Activated CD4-positive, alpha-beta memory T cell treated with anti-CD3 and anti-CD28 coated beads, Interleukin-2, amount 10 ng/mL, durations not matched to agents 7 days and 5 days (primary cell): ENCODE measurements at regions not wholly inside any gene's neighbourhood (a gene's known extent, or its start where the extent isn't known, plus 50 kb on each side); places are given as distances from the start of the nearest gene placed in this dataset.
"Not testable (repeated sequence)": the region's sequence is repeated elsewhere in the genome, so short reads cannot be mapped to it uniquely, and the experiment has no call there.

Experiments
- CTCF ChIA-PET: fragments of 350-600 bp; sonication (Branson Sonifier 250); formaldehyde crosslinking; loops from one replicate; lab custom pipeline; 2021; ENCODE audit warnings: antibody characterized with exemption, inconsistent platforms; lab: Charles Lee
- POLR2A ChIA-PET: fragments of 350-600 bp; sonication (Branson Sonifier 250); formaldehyde crosslinking; loops from one replicate; lab custom pipeline; 2021; ENCODE audit warnings: antibody characterized with exemption; lab: Charles Lee
- DNase-seq: peaks from one replicate; pipeline ENCODE4 v3.0.0-alpha.2; 2020
- H3K27ac Mint-ChIP-seq: one replicate; pipeline ENCODE4 v1.8.0; 2021; ENCODE audit warnings: mild to moderate bottlenecking, mixed read lengths
- H3K27me3 Mint-ChIP-seq: one replicate; pipeline ENCODE4 v1.8.0; 2021; ENCODE audit warnings: mixed read lengths
- H3K36me3 Mint-ChIP-seq: one replicate; pipeline ENCODE4 v1.8.0; 2021; ENCODE audit warnings: low read depth, mixed read lengths
- H3K4me1 Mint-ChIP-seq: one replicate; pipeline ENCODE4 v1.8.0; 2021; ENCODE audit warnings: mixed read lengths
- H3K4me3 Mint-ChIP-seq: one replicate; pipeline ENCODE4 v1.8.0; 2021; ENCODE audit warnings: mild to moderate bottlenecking, mixed read lengths
- H3K9me3 Mint-ChIP-seq: one replicate; pipeline ENCODE4 v1.8.0; 2021; ENCODE audit warnings: mixed read lengths

DNA sequence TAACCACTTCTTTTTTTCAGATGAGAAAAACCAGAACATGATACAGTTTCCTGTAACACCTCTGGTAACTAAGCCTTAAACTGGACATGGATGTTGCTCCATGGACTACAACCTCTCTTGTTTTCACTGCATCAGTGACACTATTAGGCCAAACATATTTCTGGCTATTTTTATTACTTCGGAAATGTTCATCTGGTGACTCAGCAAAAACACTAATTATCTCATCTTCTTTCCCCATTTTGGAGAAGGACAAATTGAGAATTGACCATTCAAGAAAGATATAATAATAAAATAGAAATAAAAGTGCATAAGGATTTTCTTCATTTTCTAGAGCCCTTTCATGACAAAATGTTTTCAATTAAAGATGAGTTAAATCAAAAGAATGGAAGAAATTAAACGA lies 361.9 kb upstream of the TECRL start:
- CTCF ChIA-PET = no interaction called here
- no peak overlapping the region for H3K4me3 Mint-ChIP-seq
- no peaks in the 10 kb centered on the region for H3K27me3 Mint-ChIP-seq

GRCh38 chr4:64767547-64767946 lies 358.3 kb upstream of the TECRL start:
- no peaks in the 10 kb centered on the region for H3K36me3 Mint-ChIP-seq

More for the DNA sequence above, 361.9 kb upstream of the TECRL start:
- no peak for DNase-seq
- Mint-ChIP-seq H3K4me1 (no peaks in the 10 kb centered on the region), H3K9me3 (no peaks in the 10 kb centered on the region), H3K36me3 (no peaks in the 10 kb centered on the region), H3K27ac (no peak overlapping the region)
- POLR2A ChIA-PET = no interaction called here

DNA sequence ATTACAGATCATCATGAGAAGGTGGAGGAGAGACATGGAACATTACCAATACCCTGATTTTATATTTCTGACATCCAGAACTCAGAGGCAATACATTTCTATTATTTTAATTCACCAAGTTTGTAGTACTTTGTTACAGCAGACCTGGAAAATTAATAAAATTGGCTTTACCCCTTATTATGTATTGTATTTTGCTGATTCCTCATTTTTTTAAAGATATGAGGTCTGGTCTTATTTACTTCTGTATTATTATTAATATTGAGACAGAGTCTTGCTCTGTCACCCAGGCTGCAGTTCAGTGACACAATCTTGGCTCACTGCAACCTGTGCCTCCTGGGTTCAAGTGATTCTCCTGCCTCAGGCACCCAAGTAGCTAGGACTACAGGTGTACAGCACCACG lies 357.3 kb upstream of the TECRL start:
- H3K27ac Mint-ChIP-seq = no peak overlapping the region
- peaks cover 3% of the 10 kb centered on the region for H3K9me3 Mint-ChIP-seq
- no peaks in the 10 kb centered on the region for H3K27me3 Mint-ChIP-seq
- no peak for DNase-seq
- no peaks in the 10 kb centered on the region for H3K36me3 Mint-ChIP-seq
- H3K4me1 Mint-ChIP-seq = no peaks in the 10 kb centered on the region
- ChIA-PET POLR2A (no interaction called here), CTCF (no interaction called here)
- H3K4me3 Mint-ChIP-seq = no peak overlapping the region

More at GRCh38 chr4:64767547-64767946, 358.3 kb upstream of the TECRL start:
- Mint-ChIP-seq H3K4me3 (no peak overlapping the region), H3K27ac (no peak overlapping the region), H3K27me3 (no peaks in the 10 kb centered on the region), H3K9me3 (peaks cover 3% of the 10 kb centered on the region), H3K4me1 (no peaks in the 10 kb centered on the region)
- no peak for DNase-seq
- ChIA-PET POLR2A (no interaction called here), CTCF (no interaction called here)

GRCh38 chr4:64756016-64756415 lies 346.8 kb upstream of the TECRL start:
- ChIA-PET CTCF (no interaction called here), POLR2A (no interaction called here)
- no peak for DNase-seq
- no peak overlapping the region for H3K27ac Mint-ChIP-seq
- H3K9me3 Mint-ChIP-seq = peaks cover 5% of the 10 kb centered on the region
- H3K4me1 Mint-ChIP-seq = no peaks in the 10 kb centered on the region
- no peak overlapping the region for H3K4me3 Mint-ChIP-seq
- no peaks in the 10 kb centered on the region for H3K36me3 Mint-ChIP-seq
- no peaks in the 10 kb centered on the region for H3K27me3 Mint-ChIP-seq

DNA sequence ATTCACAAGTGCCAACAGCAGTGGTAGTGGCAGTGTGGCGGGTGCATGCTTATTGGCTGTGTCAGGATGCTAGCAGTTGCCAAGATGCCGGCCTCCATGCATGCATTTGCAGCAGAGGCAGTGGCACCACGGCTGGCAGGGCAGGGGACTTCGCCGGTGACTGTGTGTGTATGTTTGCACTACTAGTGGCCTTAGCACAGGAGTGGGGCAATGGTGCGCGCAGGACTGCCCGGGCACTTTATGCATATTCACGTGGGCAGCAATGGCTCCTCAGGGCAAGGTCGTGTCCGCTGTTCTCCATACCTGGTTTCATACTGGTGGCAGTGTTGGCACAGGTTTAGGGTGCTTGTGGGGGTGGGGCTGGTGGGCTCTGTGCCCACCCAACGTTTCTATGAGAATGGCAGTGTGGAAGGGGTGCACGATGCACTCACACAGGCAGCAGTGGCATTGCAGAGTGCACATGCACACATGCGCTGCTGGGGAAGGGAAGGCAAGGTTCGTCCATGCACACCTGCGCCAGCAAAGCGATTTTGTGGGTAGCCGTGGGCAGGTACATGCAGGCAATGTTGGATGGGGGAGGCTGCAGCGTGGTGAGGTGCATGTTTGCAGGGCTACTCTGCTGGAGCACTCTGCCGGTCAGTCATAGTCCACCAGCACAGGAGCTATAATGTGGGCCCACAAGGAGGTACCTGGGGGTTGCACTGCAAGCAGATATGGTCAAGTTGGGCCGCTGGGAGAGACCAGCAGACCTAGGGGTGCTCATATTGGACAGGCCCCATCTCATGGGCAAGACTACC lies 338.9 kb upstream of the TECRL start:
- no peak for DNase-seq
- POLR2A ChIA-PET = no interaction called here
- Mint-ChIP-seq H3K4me1 (no peaks in the 10 kb centered on the region), H3K4me3 (no peak overlapping the region), H3K27me3 (no peaks in the 10 kb centered on the region), H3K9me3 (peaks cover 2% of the 10 kb centered on the region), H3K27ac (no peak overlapping the region), H3K36me3 (no peaks in the 10 kb centered on the region)
- CTCF ChIA-PET = no interaction called here

GRCh38 chr4:64738240-64738639 lies 329.0 kb upstream of the TECRL start:
- no peaks in the 10 kb centered on the region for H3K27me3 Mint-ChIP-seq
- H3K4me1 Mint-ChIP-seq = no peaks in the 10 kb centered on the region
- POLR2A ChIA-PET = no interaction called here
- no peak overlapping the region for H3K4me3 Mint-ChIP-seq
- H3K27ac Mint-ChIP-seq = no peak overlapping the region
- CTCF ChIA-PET = no interaction called here
- peaks cover 6% of the 10 kb centered on the region for H3K9me3 Mint-ChIP-seq
- H3K36me3 Mint-ChIP-seq = no peaks in the 10 kb centered on the region
- no peak for DNase-seq

DNA sequence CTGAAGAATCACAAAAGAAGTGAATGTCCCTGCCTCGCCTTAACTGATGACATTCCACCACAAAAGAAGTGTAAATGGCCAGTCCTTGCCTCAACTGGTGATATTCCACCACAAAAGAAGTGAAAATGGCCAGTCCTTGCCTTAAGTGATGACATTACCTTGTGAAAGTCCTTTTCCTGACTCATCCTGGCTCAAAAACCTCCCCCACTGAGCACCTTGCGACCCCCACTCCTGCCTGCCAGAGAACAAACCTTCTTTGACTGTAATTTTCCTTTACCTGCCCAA lies 328.5 kb upstream of the TECRL start:
- H3K4me3 Mint-ChIP-seq, DNase-seq, H3K4me1 Mint-ChIP-seq, H3K27ac Mint-ChIP-seq, POLR2A ChIA-PET, H3K9me3 Mint-ChIP-seq, H3K27me3 Mint-ChIP-seq, CTCF ChIA-PET, H3K36me3 Mint-ChIP-seq: not testable (repeated sequence)

- H3K4me1 Mint-ChIP-seq = no peaks in the 10 kb centered on the region
- H3K4me3 Mint-ChIP-seq = no peak overlapping the region
- CTCF ChIA-PET = no interaction called here
- H3K27me3 Mint-ChIP-seq = no peaks in the 10 kb centered on the region
- DNase-seq = no peak
- H3K9me3 Mint-ChIP-seq = peaks cover 3% of the 10 kb centered on the region
- H3K36me3 Mint-ChIP-seq = no peaks in the 10 kb centered on the region
- no peak overlapping the region for H3K27ac Mint-ChIP-seq
- POLR2A ChIA-PET = no interaction called here
Measured at GRCh38 chr4:64737026-64737853, 328.0 kb upstream of the TECRL start.

GRCh38 chr4:64729561-64729960 lies 320.3 kb upstream of the TECRL start:
- no peak overlapping the region for H3K4me3 Mint-ChIP-seq
- H3K27me3 Mint-ChIP-seq = no peaks in the 10 kb centered on the region
- no peaks in the 10 kb centered on the region for H3K9me3 Mint-ChIP-seq
- no peaks in the 10 kb centered on the region for H3K36me3 Mint-ChIP-seq
- POLR2A ChIA-PET = no interaction called here
- H3K4me1 Mint-ChIP-seq = no peaks in the 10 kb centered on the region
- DNase-seq = no peak
- CTCF ChIA-PET = no interaction called here
- no peak overlapping the region for H3K27ac Mint-ChIP-seq

- ChIA-PET POLR2A (no interaction called here), CTCF (no interaction called here)
- H3K4me1 Mint-ChIP-seq = no peaks in the 10 kb centered on the region
- H3K27ac Mint-ChIP-seq = no peak overlapping the region
- H3K36me3 Mint-ChIP-seq = no peaks in the 10 kb centered on the region
- H3K9me3 Mint-ChIP-seq = no peaks in the 10 kb centered on the region
- no peak for DNase-seq
- no peaks in the 10 kb centered on the region for H3K27me3 Mint-ChIP-seq
- H3K4me3 Mint-ChIP-seq = no peak overlapping the region
Measured at GRCh38 chr4:64727960-64728359, 318.7 kb upstream of the TECRL start.

DNA sequence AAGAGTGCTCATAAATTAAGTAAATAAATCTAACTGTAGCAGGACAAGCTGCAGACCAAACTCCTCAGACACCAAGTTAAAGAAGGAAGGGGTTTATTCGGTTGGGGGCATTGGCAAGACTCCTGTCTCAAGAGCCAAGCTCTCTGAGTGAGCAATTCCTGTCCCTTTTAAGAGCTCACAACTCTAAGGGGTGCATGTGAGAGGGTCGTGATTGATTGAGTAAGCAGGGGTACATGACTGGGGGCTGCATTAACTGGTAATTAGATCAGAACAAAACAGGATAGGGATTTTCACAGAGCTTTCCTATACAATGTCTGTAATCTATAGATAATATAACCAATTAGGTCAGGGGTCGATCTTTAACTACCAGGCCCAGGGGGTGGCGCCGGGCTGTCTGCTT lies 318.1 kb upstream of the TECRL start:
- DNase-seq, H3K27me3 Mint-ChIP-seq, H3K4me1 Mint-ChIP-seq, H3K9me3 Mint-ChIP-seq, H3K36me3 Mint-ChIP-seq, H3K27ac Mint-ChIP-seq, H3K4me3 Mint-ChIP-seq, CTCF ChIA-PET, POLR2A ChIA-PET: not testable (repeated sequence)

GRCh38 chr4:64724689-64725088 lies 315.4 kb upstream of the TECRL start:
- H3K27ac Mint-ChIP-seq = no peak overlapping the region
- CTCF ChIA-PET = no interaction called here
- POLR2A ChIA-PET = no interaction called here
- H3K27me3 Mint-ChIP-seq = no peaks in the 10 kb centered on the region
- H3K36me3 Mint-ChIP-seq = no peaks in the 10 kb centered on the region
- peaks cover 3% of the 10 kb centered on the region for H3K9me3 Mint-ChIP-seq
- DNase-seq = no peak
- H3K4me1 Mint-ChIP-seq = no peaks in the 10 kb centered on the region
- no peak overlapping the region for H3K4me3 Mint-ChIP-seq

GRCh38 chr4:64721106-64721505 lies 311.9 kb upstream of the TECRL start:
- H3K36me3 Mint-ChIP-seq = no peaks in the 10 kb centered on the region
- POLR2A ChIA-PET = no interaction called here
- no peak overlapping the region for H3K27ac Mint-ChIP-seq
- DNase-seq = no peak
- no peak overlapping the region for H3K4me3 Mint-ChIP-seq
- peaks cover 3% of the 10 kb centered on the region for H3K9me3 Mint-ChIP-seq
- H3K27me3 Mint-ChIP-seq = no peaks in the 10 kb centered on the region
- CTCF ChIA-PET = no interaction called here
- H3K4me1 Mint-ChIP-seq = no peaks in the 10 kb centered on the region

DNA sequence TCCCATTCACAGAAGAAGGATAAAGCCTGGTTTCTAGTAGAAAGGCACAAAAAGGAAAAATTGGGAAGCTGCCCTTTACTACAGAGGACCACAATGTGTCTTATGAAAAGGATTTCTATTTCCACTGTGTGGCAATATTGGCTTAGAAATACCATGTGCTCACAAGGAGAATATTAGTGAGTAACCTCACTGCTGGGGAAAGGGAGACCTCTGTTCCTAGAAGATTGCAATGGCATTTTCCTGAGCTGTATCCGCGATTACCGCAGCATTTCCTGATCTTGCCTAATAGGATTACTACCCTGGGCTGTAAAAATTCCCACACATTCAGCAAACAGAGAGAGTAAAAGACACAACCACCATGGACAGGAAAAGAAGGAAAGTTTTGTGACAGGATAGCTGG lies 308.8 kb upstream of the TECRL start:
- no peak for DNase-seq

More for the DNA sequence above, 308.8 kb upstream of the TECRL start:
- H3K27ac Mint-ChIP-seq = no peak overlapping the region
- peaks cover 3% of the 10 kb centered on the region for H3K9me3 Mint-ChIP-seq
- no peaks in the 10 kb centered on the region for H3K27me3 Mint-ChIP-seq
- H3K4me1 Mint-ChIP-seq = no peaks in the 10 kb centered on the region
- H3K36me3 Mint-ChIP-seq = no peaks in the 10 kb centered on the region
- no peak overlapping the region for H3K4me3 Mint-ChIP-seq
- ChIA-PET POLR2A (no interaction called here), CTCF (no interaction called here)
